GM19455 (cell line): ENCODE measurements at regions not wholly inside any gene's neighbourhood (a gene's known extent, or its start where the extent isn't known, plus 50 kb on each side); places are given as distances from the start of the nearest gene placed in this dataset.
"Not testable (repeated sequence)": the region's sequence is repeated elsewhere in the genome, so short reads cannot be mapped to it uniquely, and the experiment has no call there.

ENCODE experiments used
- ATAC-seq: cut with Tn5 transposase; IDR thresholded peaks from one replicate; pipeline ENCODE4 v1.9.1; 2021; ENCODE audit not compliant: unreplicated experiment

- no peak for ATAC-seq
These were observed 449.7 kb downstream of the BTG1 start for GRCh38 chr12:91695964-91696363.

- not testable (repeated sequence) for ATAC-seq
These were observed 450.2 kb downstream of the BTG1 start for GRCh38 chr12:91695406-91695805.

- no peak for ATAC-seq
These were observed 455.1 kb downstream of the BTG1 start for GRCh38 chr12:91690531-91690930.

- ATAC-seq = no peak
These were observed 458.3 kb downstream of the BTG1 start for GRCh38 chr12:91687052-91688017.

GRCh38 chr12:91685917-91686316 lies 459.7 kb downstream of the BTG1 start:
- no peak for ATAC-seq

GRCh38 chr12:91681751-91682150 lies 463.9 kb downstream of the BTG1 start:
- ATAC-seq = no peak

GRCh38 chr12:91680864-91681263 lies 464.8 kb downstream of the BTG1 start:
- ATAC-seq = no peak

GRCh38 chr12:91677556-91677955 lies 468.1 kb downstream of the BTG1 start:
- ATAC-seq = no peak

GRCh38 chr12:91675401-91675800 lies 470.2 kb downstream of the BTG1 start:
- no peak for ATAC-seq

- no peak for ATAC-seq
These were observed 473.5 kb downstream of the BTG1 start for GRCh38 chr12:91672130-91672529.

- ATAC-seq = no peak
These were observed 478.0 kb downstream of the BTG1 start for GRCh38 chr12:91667694-91668093.

GRCh38 chr12:91663744-91664143 lies 481.1 kb upstream of the DCN start:
- ATAC-seq = no peak

- ATAC-seq = no peak
These were observed 480.7 kb upstream of the DCN start for GRCh38 chr12:91663310-91663709.

GRCh38 chr12:91662021-91662420 lies 479.4 kb upstream of the DCN start:
- ATAC-seq = no peak

- ATAC-seq = no peak
These were observed 474.4 kb upstream of the DCN start for GRCh38 chr12:91657032-91657431.

GRCh38 chr12:91655966-91656365 lies 473.3 kb upstream of the DCN start:
- no peak for ATAC-seq

GRCh38 chr12:91654087-91654486 lies 471.5 kb upstream of the DCN start:
- no peak for ATAC-seq

- ATAC-seq = no peak
These were observed 469.1 kb upstream of the DCN start for GRCh38 chr12:91651728-91652127.

- no peak for ATAC-seq
These were observed 461.1 kb upstream of the DCN start for GRCh38 chr12:91643763-91644162.

- ATAC-seq = no peak
These were observed 457.4 kb upstream of the DCN start for GRCh38 chr12:91640021-91640420.

- ATAC-seq = no peak
These were observed 456.7 kb upstream of the DCN start for GRCh38 chr12:91639327-91639726.

- ATAC-seq = no peak
These were observed 455.4 kb upstream of the DCN start for GRCh38 chr12:91637789-91638624.
